HG02884 (cell line): ENCODE measurements at regions not wholly inside any gene's neighbourhood (a gene's known extent, or its start where the extent isn't known, plus 50 kb on each side); places are given as distances from the start of the nearest gene placed in this dataset.

Source experiments
- ATAC-seq: cut with Tn5 transposase; IDR thresholded peaks from one replicate; pipeline ENCODE4 v1.9.1; 2021; ENCODE audit warnings: mild to moderate bottlenecking, moderate library complexity; ENCODE audit not compliant: unreplicated experiment

DNA sequence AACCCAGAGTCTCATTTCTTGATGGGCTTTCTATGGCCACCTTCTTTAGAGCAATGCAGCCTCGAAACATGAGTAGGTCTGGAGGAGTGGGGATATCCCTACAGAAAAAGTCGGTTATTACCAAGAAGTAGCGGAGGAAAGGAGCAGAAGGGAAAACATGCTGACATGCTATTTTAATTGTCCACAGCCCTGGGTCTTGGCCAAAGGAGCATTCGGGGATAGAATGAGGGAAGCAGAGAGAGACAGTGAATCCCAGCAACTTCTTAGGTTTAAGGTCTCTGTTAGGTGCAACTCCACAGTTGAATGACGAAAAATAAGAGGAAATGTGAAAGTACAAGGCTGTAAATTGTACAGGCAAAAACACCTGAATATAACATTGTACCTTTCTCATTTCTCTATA is 506.7 kb upstream of the CDH18 start:
- ATAC-seq = no peak

DNA sequence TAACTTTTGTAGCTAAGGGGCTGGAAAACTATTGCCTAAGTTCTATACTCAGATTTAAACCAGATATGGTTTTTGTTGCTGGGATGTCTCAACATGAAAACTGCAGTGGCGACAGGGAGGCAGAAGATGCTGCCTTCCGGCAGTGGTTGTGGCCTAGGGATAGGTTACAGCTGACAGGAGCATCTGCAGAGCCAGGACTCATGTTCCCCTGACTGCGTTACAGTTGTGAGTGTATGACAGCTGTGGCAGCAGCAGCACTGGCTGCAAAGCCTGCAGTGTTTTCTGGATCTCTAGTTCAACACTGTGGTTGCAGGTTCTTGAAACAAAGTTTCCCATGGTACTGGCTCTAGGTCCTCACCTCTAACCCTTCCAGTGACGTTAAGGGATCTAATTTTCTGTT is 498.8 kb upstream of the CDH18 start:
- no peak for ATAC-seq

DNA sequence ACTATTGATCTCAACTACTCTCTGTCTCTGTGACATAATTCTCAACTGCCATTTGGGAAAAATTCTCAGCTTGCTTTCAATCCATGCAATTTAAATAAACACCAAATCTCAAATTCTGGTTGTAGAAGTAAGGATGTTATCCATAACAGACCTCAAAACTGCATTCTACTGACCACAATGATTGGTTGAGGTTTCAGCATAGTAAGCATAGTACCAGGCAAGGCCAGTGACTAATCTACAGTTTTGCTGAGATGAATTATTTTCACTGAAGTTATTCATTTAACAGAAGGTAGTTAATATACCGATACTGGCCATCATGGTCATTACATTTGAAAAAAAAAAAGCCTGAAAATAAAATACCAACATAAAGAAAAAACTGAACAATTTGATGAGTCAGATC is 488.0 kb upstream of the CDH18 start:
- ATAC-seq = no peak

DNA sequence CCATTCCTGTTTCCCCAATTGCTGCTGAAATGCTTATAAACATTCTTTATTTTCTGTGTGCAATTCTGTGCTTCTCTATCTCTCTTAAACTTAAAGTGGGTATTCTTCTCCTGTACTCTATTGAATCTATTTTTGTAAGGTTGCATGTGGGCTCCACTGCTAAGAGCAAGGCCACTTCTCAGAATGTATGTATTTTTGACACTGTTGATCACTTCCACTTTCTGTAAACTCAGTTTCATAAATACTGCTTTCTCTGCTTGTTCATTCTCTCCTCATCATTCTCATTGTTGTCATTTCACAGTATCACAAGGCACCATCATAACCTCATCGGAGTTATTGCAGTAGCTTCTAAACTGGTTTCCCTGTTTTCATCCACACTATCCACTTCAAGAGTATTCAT is 483.0 kb upstream of the CDH18 start:
- ATAC-seq = no peak

DNA sequence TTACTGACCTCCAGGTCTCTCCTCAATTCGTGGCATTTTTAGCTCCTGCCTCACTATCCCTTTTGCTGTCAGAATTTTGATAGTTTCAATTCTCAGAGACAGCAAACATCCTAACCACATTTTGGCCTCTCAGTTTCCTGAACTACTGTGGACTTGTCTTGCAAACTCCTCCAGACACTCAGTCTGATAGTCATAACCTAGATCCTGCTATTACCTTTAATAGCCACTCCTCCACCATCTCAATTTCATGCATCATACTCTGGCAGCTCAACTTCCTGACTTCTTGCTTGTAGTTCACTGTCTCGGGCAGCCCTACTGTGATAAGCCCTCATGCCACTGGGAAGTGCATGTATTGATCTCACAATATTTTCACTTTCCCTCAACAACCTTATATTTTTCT is 481.8 kb upstream of the CDH18 start:
- no peak for ATAC-seq

DNA sequence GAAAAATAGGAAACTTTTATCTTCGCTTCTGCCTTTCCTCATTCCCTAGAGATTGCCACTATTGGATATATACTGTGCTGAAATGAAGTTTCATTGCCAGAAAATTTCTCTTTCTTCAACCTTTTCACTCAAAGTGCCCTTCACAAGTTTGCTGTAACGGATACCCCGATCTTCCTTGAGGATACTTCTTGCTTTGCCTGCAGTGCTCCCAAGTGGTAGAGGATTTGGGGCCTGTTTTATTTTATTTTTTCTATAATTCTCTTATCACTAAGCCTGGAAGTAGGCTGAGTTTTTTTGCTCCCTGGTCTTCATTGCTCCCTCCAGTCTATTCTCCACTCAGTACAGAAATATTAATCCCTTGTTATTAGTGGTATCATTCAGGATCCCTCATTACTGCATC is 481.4 kb upstream of the CDH18 start:
- ATAC-seq = no peak

DNA sequence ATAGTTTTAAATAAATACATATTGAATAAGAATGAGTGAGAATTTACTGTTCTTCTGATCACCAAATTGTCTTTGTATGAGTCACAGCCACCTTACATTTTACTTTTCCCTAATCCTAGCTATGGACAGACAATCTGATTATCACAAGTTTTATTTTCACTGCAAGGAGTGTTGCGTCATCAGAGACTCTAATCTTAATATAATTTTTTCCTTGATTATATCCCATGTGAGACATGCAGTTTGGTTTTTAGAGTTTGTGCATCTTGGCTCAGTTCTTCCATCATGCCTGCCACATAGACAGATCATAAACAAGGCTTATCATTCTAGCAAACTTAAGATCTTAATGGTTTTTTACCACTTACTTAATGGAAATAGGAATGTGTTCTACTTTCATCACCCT is 478.5 kb upstream of the CDH18 start:
- ATAC-seq = no peak

DNA sequence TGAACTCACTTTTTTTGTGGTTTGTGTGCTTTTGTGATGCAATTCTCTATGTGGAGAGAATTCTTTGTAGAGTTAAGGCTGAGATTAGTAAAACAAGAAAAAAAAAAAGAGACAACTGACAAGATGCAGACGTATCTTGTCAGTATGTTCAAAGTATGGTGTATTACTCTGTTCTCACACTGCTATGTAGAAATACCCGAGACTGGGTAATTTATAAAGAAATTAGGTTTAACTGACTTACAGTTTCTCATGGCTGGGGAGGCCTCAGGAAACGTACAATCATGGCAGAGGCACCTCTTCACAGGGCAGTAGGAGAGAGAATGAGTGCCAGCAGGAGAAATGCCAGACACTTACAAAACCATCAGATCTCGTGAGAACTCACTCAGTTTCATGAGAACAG is 475.2 kb upstream of the CDH18 start:
- no peak for ATAC-seq

DNA sequence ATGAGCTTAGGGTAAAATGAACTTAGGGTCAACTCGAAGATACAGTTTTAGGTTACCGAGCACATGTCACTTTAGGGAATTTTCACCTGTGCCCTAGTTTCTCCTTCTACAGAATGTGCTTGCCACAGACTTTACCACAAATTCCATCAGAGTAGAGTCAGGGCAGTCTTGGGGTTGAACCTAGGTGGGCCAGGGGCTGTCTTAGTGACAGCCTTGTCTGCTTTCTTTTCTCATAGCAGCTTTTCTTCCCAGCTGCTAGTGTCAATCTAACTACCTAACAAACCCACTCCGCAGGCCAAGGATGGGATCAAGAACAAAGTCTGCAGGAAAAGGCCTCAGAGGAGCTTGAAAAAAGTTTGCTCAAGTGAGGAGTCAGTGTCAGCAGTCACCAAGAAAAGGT is 458.1 kb upstream of the CDH18 start:
- no peak for ATAC-seq

DNA sequence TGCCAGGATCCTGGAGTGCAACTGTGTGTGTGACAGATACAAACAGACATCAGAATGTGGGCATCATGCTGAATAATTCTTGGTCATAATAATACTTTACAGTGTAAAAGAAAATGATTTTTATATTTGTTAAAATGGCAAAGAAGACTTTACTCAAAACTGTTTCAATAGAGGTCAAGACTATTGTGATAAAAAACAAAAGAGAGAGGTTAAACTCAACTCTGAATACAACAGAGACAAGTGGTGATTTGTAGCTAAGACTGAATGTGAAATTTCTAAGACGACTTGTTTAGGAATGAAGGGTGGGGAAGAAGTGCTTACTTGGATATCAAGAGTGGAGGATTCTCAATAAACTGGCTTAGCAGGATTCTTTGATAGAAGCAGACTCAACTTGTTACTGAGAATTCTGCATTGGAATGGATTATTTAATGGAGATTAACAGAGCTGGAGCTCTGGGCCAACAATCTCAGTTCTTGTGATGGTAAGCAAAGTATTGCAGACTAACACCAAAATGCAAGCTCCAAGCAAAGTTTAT is 457.4 kb upstream of the CDH18 start:
- ATAC-seq = no peak

DNA sequence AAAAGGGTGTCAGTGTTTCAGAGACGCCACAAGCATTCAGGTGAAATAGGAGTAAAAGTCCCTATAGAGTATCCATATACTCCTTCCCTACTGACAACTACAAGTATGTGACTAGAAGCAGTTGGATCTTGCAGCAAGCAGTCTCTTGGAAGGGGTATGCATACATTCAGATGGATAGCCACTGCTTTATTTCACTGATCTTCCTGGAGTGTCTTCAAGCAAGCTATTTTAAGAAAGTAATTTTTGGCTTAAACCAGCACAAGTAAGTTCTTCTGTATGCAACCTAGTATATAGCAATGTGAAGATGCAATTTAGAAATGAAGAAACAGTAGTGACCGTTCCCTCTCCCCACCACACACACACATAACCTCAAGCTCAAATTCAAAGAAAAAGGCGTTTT is 446.8 kb upstream of the CDH18 start:
- no peak for ATAC-seq

DNA sequence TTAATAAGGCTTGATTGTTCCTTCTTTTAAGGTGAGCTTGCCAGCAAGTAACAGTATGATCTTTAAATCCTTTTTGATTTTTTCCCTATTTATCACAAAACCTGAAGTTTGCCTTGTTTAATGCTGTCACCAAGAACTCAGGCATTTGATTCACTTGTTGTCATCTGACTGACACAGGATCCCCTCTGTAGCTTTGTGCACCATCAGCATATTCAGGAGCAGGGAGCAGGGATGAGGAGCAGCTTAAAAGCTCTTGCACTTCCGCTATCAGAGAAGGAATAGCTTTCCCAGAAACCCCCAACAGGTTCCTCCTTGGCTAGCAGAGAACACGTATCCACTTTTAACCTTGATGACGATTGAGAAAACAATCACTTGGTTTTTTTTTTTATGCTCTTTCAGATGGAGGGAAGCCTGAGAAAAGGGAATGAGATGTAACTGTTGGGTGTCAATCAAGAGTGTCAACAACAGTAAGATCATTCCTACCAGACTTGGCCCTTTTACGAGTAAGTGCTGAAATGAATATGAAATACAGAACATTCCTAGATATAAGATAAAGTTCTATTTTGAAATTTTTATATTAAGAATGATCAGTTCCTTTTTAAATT is 433.1 kb upstream of the CDH18 start:
- ATAC-seq = no peak
